ENCODE measurements at regions not wholly inside any gene's neighbourhood (a gene's known extent, or its start where the extent isn't known, plus 50 kb on each side); places are given as distances from the start of the nearest gene placed in this dataset.

GRCh38 chr3:171959532-171960089, 79.8 kb upstream of the FNDC3B start:
- peak; percentile 60 for DNase-seq
- Histone ChIP-seq H3K9ac (ENCODE audit: low read depth in 2 of 2, low read length in 2 of 2) (no peak overlapping the region), H3K36me3 (no peaks in the 10 kb centered on the region), H3K4me3 (no peak overlapping the region), H3K4me1 (no peaks in the 10 kb centered on the region), H3K27me3 (no peaks in the 10 kb centered on the region), H3K27ac (peak overlapping the region; percentile 59), H3K9me3 (no peaks in the 10 kb centered on the region)
- no peak for TF ChIP-seq CTCF (IDR thresholded peaks at IDR 0.05)
- intact Hi-C loops (cut with DNase I): no loop called here

- H3K4me3 ChIP-seq: no peak overlapping the region
- no peaks in the 10 kb centered on the region for H3K9me3 ChIP-seq
- no peak overlapping the region for H3K9ac ChIP-seq (ENCODE audit: low read depth in 2 of 2, low read length in 2 of 2)
Measured at GRCh38 chr3:171960159-171960558, 79.2 kb upstream of the FNDC3B start.

GRCh38 chr3:171962137-171962720, 77.1 kb upstream of the FNDC3B start:
- TF ChIP-seq CTCF (IDR thresholded peaks at IDR 0.05): no peak
- H3K27ac ChIP-seq: no peak overlapping the region
- H3K9ac ChIP-seq (ENCODE audit: low read depth in 2 of 2, low read length in 2 of 2): no peak overlapping the region
- intact Hi-C loops (cut with DNase I): no loop called here
- H3K36me3 ChIP-seq: no peaks in the 10 kb centered on the region
- no peak for DNase-seq
- H3K9me3 ChIP-seq: no peaks in the 10 kb centered on the region
- H3K4me1 ChIP-seq: no peaks in the 10 kb centered on the region
- no peaks in the 10 kb centered on the region for H3K27me3 ChIP-seq
- no peak overlapping the region for H3K4me3 ChIP-seq

More at GRCh38 chr3:171960159-171960558, 79.2 kb upstream of the FNDC3B start:
- Histone ChIP-seq H3K27me3 (no peaks in the 10 kb centered on the region), H3K36me3 (no peaks in the 10 kb centered on the region), H3K27ac (peak overlapping the region; percentile 59), H3K4me1 (no peaks in the 10 kb centered on the region)
- no peak for TF ChIP-seq CTCF (IDR thresholded peaks at IDR 0.05)
- intact Hi-C loops (cut with DNase I): no loop called here
- DNase-seq: no peak

GRCh38 chr3:171963546-171963945, 75.8 kb upstream of the FNDC3B start:
- no peak overlapping the region for H3K4me3 ChIP-seq
- intact Hi-C loops (cut with DNase I): no loop called here
- no peaks in the 10 kb centered on the region for H3K4me1 ChIP-seq
- H3K9me3 ChIP-seq: no peaks in the 10 kb centered on the region
- H3K27ac ChIP-seq: no peak overlapping the region
- TF ChIP-seq CTCF (IDR thresholded peaks at IDR 0.05): no peak
- DNase-seq: no peak
- no peaks in the 10 kb centered on the region for H3K27me3 ChIP-seq
- H3K9ac ChIP-seq (ENCODE audit: low read depth in 2 of 2, low read length in 2 of 2): no peak overlapping the region
- H3K36me3 ChIP-seq: no peaks in the 10 kb centered on the region

GRCh38 chr3:171965067-171965712, 74.2 kb upstream of the FNDC3B start:
- intact Hi-C loops (cut with DNase I): no loop called here

More at GRCh38 chr3:171965067-171965712, 74.2 kb upstream of the FNDC3B start:
- Histone ChIP-seq H3K4me1 (no peaks in the 10 kb centered on the region), H3K4me3 (no peak overlapping the region), H3K9ac (ENCODE audit: low read depth in 2 of 2, low read length in 2 of 2) (no peak overlapping the region), H3K27ac (no peak overlapping the region), H3K36me3 (no peaks in the 10 kb centered on the region), H3K27me3 (no peaks in the 10 kb centered on the region), H3K9me3 (no peaks in the 10 kb centered on the region)
- no peak for DNase-seq
- TF ChIP-seq CTCF (IDR thresholded peaks at IDR 0.05): no peak

Measured in colonic mucosa (tissue), 4 donors.